ENCODE measurements at regions not wholly inside any gene's neighbourhood (a gene's known extent, or its start where the extent isn't known, plus 50 kb on each side); places are given as distances from the start of the nearest gene placed in this dataset.

- no peak for DNase-seq (ENCODE audit: low spot score)
- peak; percentile 14 for TF ChIP-seq CTCF (IDR thresholded peaks at IDR 0.05; ENCODE audit: low read depth, low read length, missing input control)
- TF ChIP-seq RAD21 (IDR thresholded peaks at IDR 0.05) = peak; percentile 57 to 59
- no peak for TF ChIP-seq FOXA1 (IDR thresholded peaks at IDR 0.05)
- TF ChIP-seq HNF4A (conservative IDR thresholded peaks at IDR 0.05) = no peak
These were observed 400.9 kb upstream of the ATP11B start for GRCh38 chr3:182392182-182392937.

GRCh38 chr3:182393151-182393550 is 400.2 kb upstream of the ATP11B start:
- WGBS = 28% methylated on average over 1 of the region's 1 CpG
- no peaks in the 10 kb centered on the region for H3K4me1 ChIP-seq (ENCODE audit: control insufficient read depth in 4 of 4, insufficient read depth in 4 of 4, low read length in 3 of 4)
- H3K9ac ChIP-seq (ENCODE audit: low read depth in 1 of 2, low read length in 2 of 2) = no peak overlapping the region
- H3K9me3 ChIP-seq (ENCODE audit: control insufficient read depth in 4 of 4, low read length in 3 of 4) = no peaks in the 10 kb centered on the region
- TF ChIP-seq TAF1 (conservative IDR thresholded peaks at IDR 0.05) (no peak), GABPA (IDR thresholded peaks at IDR 0.05 in 1 of 2, conservative IDR thresholded peaks at IDR 0.05 in 1 of 2) (no peak), FOXA2 (IDR thresholded peaks at IDR 0.05) (no peak), ATF3 (IDR thresholded peaks at IDR 0.05) (no peak), ZBTB33 (IDR thresholded peaks at IDR 0.05) (no peak)
- no peaks in the 10 kb centered on the region for H3K27me3 ChIP-seq (ENCODE audit: control insufficient read depth in 4 of 4, insufficient read depth in 4 of 4, low read length in 3 of 4)
- no peak overlapping the region for H3K27ac ChIP-seq (ENCODE audit: low read depth in 1 of 2, low read length in 2 of 2)
- no peak for DNase-seq (ENCODE audit: low spot score)
- no peak overlapping the region for H3K4me3 ChIP-seq (ENCODE audit: low read depth in 1 of 3, low read length in 3 of 3)
- no peaks in the 10 kb centered on the region for H3K36me3 ChIP-seq (ENCODE audit: control insufficient read depth in 4 of 4, insufficient read depth in 3 of 4, low read depth in 1 of 4, low read length in 3 of 4)

More at GRCh38 chr3:182392182-182392937, 400.9 kb upstream of the ATP11B start:
- WGBS = 55% methylated on average over 4 of the region's 4 CpGs
- Histone ChIP-seq H3K4me3 (ENCODE audit: low read depth in 1 of 3, low read length in 3 of 3) (no peak overlapping the region), H3K27ac (ENCODE audit: low read depth in 1 of 2, low read length in 2 of 2) (no peak overlapping the region), H3K9ac (ENCODE audit: low read depth in 1 of 2, low read length in 2 of 2) (no peak overlapping the region), H3K36me3 (ENCODE audit: control insufficient read depth in 4 of 4, insufficient read depth in 3 of 4, low read depth in 1 of 4, low read length in 3 of 4) (no peaks in the 10 kb centered on the region), H3K27me3 (ENCODE audit: control insufficient read depth in 4 of 4, insufficient read depth in 4 of 4, low read length in 3 of 4) (no peaks in the 10 kb centered on the region), H3K4me1 (ENCODE audit: control insufficient read depth in 4 of 4, insufficient read depth in 4 of 4, low read length in 3 of 4) (no peaks in the 10 kb centered on the region), H3K9me3 (ENCODE audit: control insufficient read depth in 4 of 4, low read length in 3 of 4) (no peaks in the 10 kb centered on the region)

GRCh38 chr3:182393830-182394367 is 399.4 kb upstream of the ATP11B start:
- Histone ChIP-seq H3K9ac (ENCODE audit: low read depth in 1 of 2, low read length in 2 of 2) (no peak overlapping the region), H3K27me3 (ENCODE audit: control insufficient read depth in 4 of 4, insufficient read depth in 4 of 4, low read length in 3 of 4) (no peaks in the 10 kb centered on the region), H3K9me3 (ENCODE audit: control insufficient read depth in 4 of 4, low read length in 3 of 4) (no peaks in the 10 kb centered on the region), H3K27ac (ENCODE audit: low read depth in 1 of 2, low read length in 2 of 2) (no peak overlapping the region), H3K4me3 (ENCODE audit: low read depth in 1 of 3, low read length in 3 of 3) (no peak overlapping the region), H3K36me3 (ENCODE audit: control insufficient read depth in 4 of 4, insufficient read depth in 3 of 4, low read depth in 1 of 4, low read length in 3 of 4) (no peaks in the 10 kb centered on the region), H3K4me1 (ENCODE audit: control insufficient read depth in 4 of 4, insufficient read depth in 4 of 4, low read length in 3 of 4) (no peaks in the 10 kb centered on the region)
- no peak for DNase-seq (ENCODE audit: low spot score)
- 62% methylated on average over 5 of the region's 5 CpGs for WGBS
- no peak for TF ChIP-seq ATF3 (IDR thresholded peaks at IDR 0.05)
- no peak for TF ChIP-seq TAF1 (conservative IDR thresholded peaks at IDR 0.05)
- TF ChIP-seq RXRA (IDR thresholded peaks at IDR 0.05) = no peak
- no peak for TF ChIP-seq YY1 (IDR thresholded peaks at IDR 0.05)
- TF ChIP-seq ZBTB33 (IDR thresholded peaks at IDR 0.05) = no peak
- TF ChIP-seq RAD21 (IDR thresholded peaks at IDR 0.05) = no peak
- no peak for TF ChIP-seq GABPA (IDR thresholded peaks at IDR 0.05 in 1 of 2, conservative IDR thresholded peaks at IDR 0.05 in 1 of 2)
- no peak for TF ChIP-seq CTCF (IDR thresholded peaks at IDR 0.05; ENCODE audit: low read depth, low read length, missing input control)
- TF ChIP-seq SP1 (IDR thresholded peaks at IDR 0.05) = no peak
- TF ChIP-seq EGR1 (IDR thresholded peaks at IDR 0.05; ENCODE audit: low read depth in 2 of 2) = no peak
- TF ChIP-seq JUND (IDR thresholded peaks at IDR 0.05) = no peak
- TF ChIP-seq NR2F2 (IDR thresholded peaks at IDR 0.05) = no peak
- TF ChIP-seq HNF4G (IDR thresholded peaks at IDR 0.05) = no peak
- no peak for TF ChIP-seq FOXA2 (IDR thresholded peaks at IDR 0.05)
- TF ChIP-seq FOXA1 (IDR thresholded peaks at IDR 0.05) = no peak
- no peak for TF ChIP-seq MAX (IDR thresholded peaks at IDR 0.05)
